ENCODE measurements at regions not wholly inside any gene's neighbourhood (a gene's known extent, or its start where the extent isn't known, plus 50 kb on each side); places are given as distances from the start of the nearest gene placed in this dataset.

DNA sequence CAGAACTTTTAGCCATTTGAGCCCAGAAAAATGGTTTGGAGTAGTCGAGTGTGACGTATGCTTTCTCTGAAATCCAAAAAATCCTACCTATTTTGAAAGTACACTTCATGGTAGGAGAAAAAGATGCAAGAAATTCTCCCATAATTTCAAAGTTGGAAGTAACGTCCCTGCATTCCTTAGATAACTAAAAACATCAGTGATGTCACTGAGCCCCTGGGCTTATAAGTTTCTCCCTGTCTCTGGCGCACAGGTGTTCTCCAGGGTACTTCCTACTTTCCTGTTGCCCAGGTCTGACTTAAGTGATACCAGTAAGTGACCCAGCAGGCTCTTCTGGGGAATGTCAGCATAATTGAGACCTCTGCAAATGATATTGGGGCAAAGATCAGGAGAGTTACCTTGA, 90.5 kb upstream of the WDR1 start:
- no peaks in the 10 kb centered on the region for H3K4me1 ChIP-seq
- no peaks in the 10 kb centered on the region for H3K36me3 ChIP-seq
- H3K27me3 ChIP-seq (replicated peaks in 1 of 7) = peaks cover 0 to 12% (median 0%) of the 10 kb centered on the region in 7 donors
- no peak for DNase-seq
- H3K27ac ChIP-seq = no peak overlapping the region
- intact Hi-C loops (cut with DNase I; ENCODE audit: low total_unique reads) = loop anchor here (10.0 kb wide), 1 partner anchor 48 kb away; no protein-coding TSS in a partner anchor
- TF ChIP-seq, protein P1, sequence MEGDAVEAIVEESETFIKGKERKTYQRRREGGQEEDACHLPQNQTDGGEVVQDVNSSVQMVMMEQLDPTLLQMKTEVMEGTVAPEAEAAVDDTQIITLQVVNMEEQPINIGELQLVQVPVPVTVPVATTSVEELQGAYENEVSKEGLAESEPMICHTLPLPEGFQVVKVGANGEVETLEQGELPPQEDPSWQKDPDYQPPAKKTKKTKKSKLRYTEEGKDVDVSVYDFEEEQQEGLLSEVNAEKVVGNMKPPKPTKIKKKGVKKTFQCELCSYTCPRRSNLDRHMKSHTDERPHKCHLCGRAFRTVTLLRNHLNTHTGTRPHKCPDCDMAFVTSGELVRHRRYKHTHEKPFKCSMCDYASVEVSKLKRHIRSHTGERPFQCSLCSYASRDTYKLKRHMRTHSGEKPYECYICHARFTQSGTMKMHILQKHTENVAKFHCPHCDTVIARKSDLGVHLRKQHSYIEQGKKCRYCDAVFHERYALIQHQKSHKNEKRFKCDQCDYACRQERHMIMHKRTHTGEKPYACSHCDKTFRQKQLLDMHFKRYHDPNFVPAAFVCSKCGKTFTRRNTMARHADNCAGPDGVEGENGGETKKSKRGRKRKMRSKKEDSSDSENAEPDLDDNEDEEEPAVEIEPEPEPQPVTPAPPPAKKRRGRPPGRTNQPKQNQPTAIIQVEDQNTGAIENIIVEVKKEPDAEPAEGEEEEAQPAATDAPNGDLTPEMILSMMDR (IDR thresholded peaks at IDR 0.05 in 8 of 11, conservative IDR thresholded peaks at IDR 0.05 in 3 of 11) = no peak
- TF ChIP-seq POLR2AphosphoS5 (IDR thresholded peaks at IDR 0.05) (no peak), POLR2A (IDR thresholded peaks at IDR 0.05) (no peak)
- no peak overlapping the region for H3K4me3 ChIP-seq
- no peaks in the 10 kb centered on the region for H3K9me3 ChIP-seq
- WGBS, 5 donors = 68 to 87% (median 80%) methylated on average over 4 of the region's 4 CpGs

DNA sequence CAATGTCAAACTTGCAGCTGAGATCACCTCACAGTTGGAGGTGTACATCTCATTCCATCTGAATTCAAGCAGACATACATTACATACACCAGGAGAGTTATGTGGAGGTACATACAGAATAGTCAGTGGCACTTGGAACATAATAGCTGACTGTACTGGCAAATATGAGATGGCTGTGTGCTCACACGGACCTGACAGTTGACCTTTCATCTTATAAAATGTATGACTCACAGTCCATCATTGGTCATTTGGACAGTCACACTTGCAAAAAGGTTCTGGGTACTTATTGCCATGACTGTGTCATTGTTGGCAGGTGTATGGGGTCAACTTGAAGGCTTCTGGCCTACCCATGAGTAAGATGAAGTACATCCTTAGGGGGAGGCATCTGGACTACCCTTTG, 88.6 kb upstream of the WDR1 start:
- no peaks in the 10 kb centered on the region for H3K36me3 ChIP-seq
- WGBS, 5 donors = 53 to 88% (median 71%) methylated on average over 1 of the region's 1 CpG
- DNase-seq = no peak
- no peaks in the 10 kb centered on the region for H3K4me1 ChIP-seq
- H3K9me3 ChIP-seq = no peaks in the 10 kb centered on the region
- H3K4me3 ChIP-seq = no peak overlapping the region
- no peak overlapping the region for H3K27ac ChIP-seq
- TF ChIP-seq, protein P1 (IDR thresholded peaks at IDR 0.05 in 8 of 11, conservative IDR thresholded peaks at IDR 0.05 in 3 of 11) = no peak
- TF ChIP-seq POLR2A (IDR thresholded peaks at IDR 0.05) = no peak
- TF ChIP-seq POLR2AphosphoS5 (IDR thresholded peaks at IDR 0.05) = no peak
- intact Hi-C loops (cut with DNase I; ENCODE audit: low total_unique reads) = loop anchor here (10.0 kb wide), 1 partner anchor 50 kb away; no protein-coding TSS in a partner anchor
- peaks cover 0 to 12% (median 0%) of the 10 kb centered on the region in 7 donors for H3K27me3 ChIP-seq (replicated peaks in 1 of 7)

DNA sequence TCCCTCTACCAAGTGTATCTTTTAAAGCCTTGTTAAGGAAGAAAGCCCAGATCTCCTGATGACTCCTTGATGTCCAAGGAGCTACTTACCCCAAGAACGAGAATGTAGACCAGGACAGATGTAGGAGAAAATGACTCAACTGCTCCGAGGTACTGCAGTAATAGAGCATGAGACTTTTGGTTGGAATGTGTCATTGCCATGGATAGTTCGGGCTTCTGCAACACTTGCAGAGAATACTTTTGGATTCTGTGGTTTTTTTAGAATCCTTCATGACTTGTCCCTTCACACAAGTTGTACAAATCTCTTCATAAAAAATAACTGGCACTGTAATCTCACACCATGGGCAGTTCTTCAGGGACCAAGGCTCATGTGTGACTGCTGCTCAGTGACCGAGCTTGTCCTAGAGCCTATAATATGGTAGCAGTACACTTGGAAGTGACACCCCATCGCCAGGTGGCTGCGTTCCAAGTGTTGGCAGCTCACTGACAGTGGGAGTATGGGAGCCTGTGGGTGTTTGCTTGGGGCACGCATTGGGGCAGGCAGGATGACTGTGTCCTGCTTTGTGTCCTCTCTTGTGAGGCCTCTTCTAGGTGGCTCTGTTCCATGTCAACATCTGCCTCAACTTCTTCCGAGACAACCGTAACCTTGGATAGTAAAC, 87.9 kb upstream of the WDR1 start:
- Histone ChIP-seq H3K4me3 (no peak overlapping the region), H3K4me1 (no peaks in the 10 kb centered on the region), H3K27ac (no peak overlapping the region), H3K9me3 (no peaks in the 10 kb centered on the region), H3K36me3 (no peaks in the 10 kb centered on the region), H3K27me3 (replicated peaks in 1 of 7) (peaks cover 0 to 12% (median 0%) of the 10 kb centered on the region in 7 donors)
- WGBS, 5 donors = 81 to 93% (median 89%) methylated on average over 9 of the region's 9 CpGs
- TF ChIP-seq POLR2A (IDR thresholded peaks at IDR 0.05) (no peak), POLR2AphosphoS5 (IDR thresholded peaks at IDR 0.05) (no peak)
- TF ChIP-seq, protein P1 (IDR thresholded peaks at IDR 0.05 in 8 of 11, conservative IDR thresholded peaks at IDR 0.05 in 3 of 11) = no peak
- DNase-seq = no peak
- intact Hi-C loops (cut with DNase I; ENCODE audit: low total_unique reads) = loop anchor here (10.0 kb wide), 1 partner anchor 50 kb away; no protein-coding TSS in a partner anchor

DNA sequence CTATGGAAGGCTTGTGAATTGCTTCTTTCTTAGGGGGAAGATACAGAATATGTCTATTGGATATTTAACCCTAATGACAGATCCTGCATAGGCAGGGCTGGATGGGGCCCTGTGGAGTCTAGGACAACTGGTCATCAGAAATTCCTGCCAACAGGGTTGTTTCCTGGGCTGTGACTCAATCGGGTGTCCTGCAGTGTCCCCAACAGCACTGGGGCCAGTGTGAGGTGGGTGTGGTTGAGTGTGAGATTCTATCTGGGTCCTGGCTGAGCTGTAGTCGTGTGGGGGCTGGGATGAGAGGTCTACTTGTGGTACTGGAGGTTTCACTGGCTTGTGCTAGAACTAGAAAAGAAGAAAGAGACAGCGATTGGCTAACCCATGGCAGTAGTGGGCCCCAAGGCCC, 87.3 kb upstream of the WDR1 start:
- no peak for DNase-seq
- H3K27ac ChIP-seq = no peak overlapping the region

More for the DNA sequence above, 87.3 kb upstream of the WDR1 start:
- intact Hi-C loops (cut with DNase I; ENCODE audit: low total_unique reads) = loop anchor here (10.0 kb wide), 1 partner anchor 51 kb away; no protein-coding TSS in a partner anchor
- no peaks in the 10 kb centered on the region for H3K36me3 ChIP-seq
- TF ChIP-seq, protein P1 (IDR thresholded peaks at IDR 0.05 in 8 of 11, conservative IDR thresholded peaks at IDR 0.05 in 3 of 11) = no peak
- H3K9me3 ChIP-seq = no peaks in the 10 kb centered on the region
- 61 to 84% (median 72%) methylated on average over 3 of the region's 3 CpGs for WGBS, 5 donors
- peaks cover 0 to 7% (median 0%) of the 10 kb centered on the region in 7 donors for H3K27me3 ChIP-seq (replicated peaks in 1 of 7)
- no peaks in the 10 kb centered on the region for H3K4me1 ChIP-seq
- no peak overlapping the region for H3K4me3 ChIP-seq

Measured in spleen (tissue), 11 donors.